WTC11 (cell line): ENCODE measurements at regions not wholly inside any gene's neighbourhood (a gene's known extent, or its start where the extent isn't known, plus 50 kb on each side); places are given as distances from the start of the nearest gene placed in this dataset.

Experiments
- ESRRA ChIP-seq: sonication (generic); formaldehyde crosslinking; IDR thresholded peaks from 2 replicates; pipeline ENCODE4 v1.8.1; 2022; ENCODE audit warnings: mild to moderate bottlenecking, missing genetic modification reagents, borderline replicate concordance
- RELA ChIP-seq: sonication (generic); formaldehyde crosslinking; IDR thresholded peaks from 2 replicates; pipeline ENCODE4 v1.8.1; 2022; ENCODE audit warnings: missing genetic modification reagents, mild to moderate bottlenecking, borderline replicate concordance
- RORB ChIP-seq: fragments of 250-450 bp; sonication (Bioruptor Pico); IDR thresholded peaks from 2 replicates; pipeline ENCODE4 v1.9.0; 2021; ENCODE audit warnings: mild to moderate bottlenecking
- TF ChIP-seq, protein P1 (sequence below): fragments of 200-600 bp; IDR thresholded peaks from 2 replicates; pipeline ENCODE4 v1.8.0; 2022; ENCODE audit warnings: antibody characterized with exemption

DNA sequence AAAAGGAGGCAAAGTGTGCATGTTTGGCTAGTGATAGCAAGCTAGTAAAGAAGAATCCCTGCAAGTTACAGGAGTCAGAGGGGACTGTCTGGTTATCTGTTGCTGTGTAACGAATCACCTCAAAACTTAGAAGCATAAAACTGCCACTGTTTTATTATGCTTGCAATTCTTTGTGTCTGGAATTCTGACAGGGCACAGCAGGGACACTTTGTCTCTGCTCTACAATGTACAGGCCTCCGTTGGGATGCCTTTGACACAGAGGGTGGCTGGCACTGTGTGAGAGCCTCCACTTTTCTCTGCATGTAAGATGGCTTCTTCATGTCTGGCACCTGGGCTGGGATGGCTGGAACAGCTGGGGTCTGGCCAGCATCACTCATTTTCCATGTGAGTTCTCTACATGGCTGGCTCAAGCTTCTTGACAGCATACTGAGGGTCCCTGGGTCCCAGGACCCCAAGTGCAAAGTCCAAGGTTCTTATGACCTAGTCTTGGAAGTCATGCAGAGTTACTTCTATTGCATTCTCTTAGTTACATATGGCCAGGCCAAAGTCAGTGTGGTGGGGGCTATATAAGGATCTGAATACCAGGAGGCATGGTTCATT is 276.9 kb downstream of the RPS24 start:
- TF ChIP-seq, protein P1, sequence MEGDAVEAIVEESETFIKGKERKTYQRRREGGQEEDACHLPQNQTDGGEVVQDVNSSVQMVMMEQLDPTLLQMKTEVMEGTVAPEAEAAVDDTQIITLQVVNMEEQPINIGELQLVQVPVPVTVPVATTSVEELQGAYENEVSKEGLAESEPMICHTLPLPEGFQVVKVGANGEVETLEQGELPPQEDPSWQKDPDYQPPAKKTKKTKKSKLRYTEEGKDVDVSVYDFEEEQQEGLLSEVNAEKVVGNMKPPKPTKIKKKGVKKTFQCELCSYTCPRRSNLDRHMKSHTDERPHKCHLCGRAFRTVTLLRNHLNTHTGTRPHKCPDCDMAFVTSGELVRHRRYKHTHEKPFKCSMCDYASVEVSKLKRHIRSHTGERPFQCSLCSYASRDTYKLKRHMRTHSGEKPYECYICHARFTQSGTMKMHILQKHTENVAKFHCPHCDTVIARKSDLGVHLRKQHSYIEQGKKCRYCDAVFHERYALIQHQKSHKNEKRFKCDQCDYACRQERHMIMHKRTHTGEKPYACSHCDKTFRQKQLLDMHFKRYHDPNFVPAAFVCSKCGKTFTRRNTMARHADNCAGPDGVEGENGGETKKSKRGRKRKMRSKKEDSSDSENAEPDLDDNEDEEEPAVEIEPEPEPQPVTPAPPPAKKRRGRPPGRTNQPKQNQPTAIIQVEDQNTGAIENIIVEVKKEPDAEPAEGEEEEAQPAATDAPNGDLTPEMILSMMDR = no peak
- TF ChIP-seq RORB (no peak), RELA (no peak), ESRRA (no peak)
